Activated naive CD8-positive, alpha-beta T cell treated with anti-CD3 and anti-CD28 coated beads, Interleukin-2, amount 50 U/mL, for 24 hours (primary cell): ENCODE measurements at regions not wholly inside any gene's neighbourhood (a gene's known extent, or its start where the extent isn't known, plus 50 kb on each side); places are given as distances from the start of the nearest gene placed in this dataset.

Experiments
- ATAC-seq: fragments of 150-1000 bp; cut with Tn5 transposase; one replicate; pipeline ENCODE4 v1.10.0; 2021
- DNase-seq: peaks from one replicate; pipeline ENCODE4 v3.0.0; 2021
- H3K27ac Mint-ChIP-seq: one replicate; pipeline ENCODE4 v1.8.0; 2021; ENCODE audit warnings: mild to moderate bottlenecking, mixed read lengths
- H3K27me3 Mint-ChIP-seq: one replicate; pipeline ENCODE4 v1.8.0; 2021; ENCODE audit warnings: mixed read lengths
- H3K36me3 Mint-ChIP-seq: one replicate; pipeline ENCODE4 v1.8.0; 2021; ENCODE audit warnings: low read depth, mixed read lengths
- H3K4me1 Mint-ChIP-seq: one replicate; pipeline ENCODE4 v1.8.0; 2021; ENCODE audit warnings: mixed read lengths
- H3K4me3 Mint-ChIP-seq: one replicate; pipeline ENCODE4 v1.8.0; 2021; ENCODE audit warnings: mild to moderate bottlenecking, moderate library complexity, mixed read lengths
- H3K9me3 Mint-ChIP-seq: one replicate; pipeline ENCODE4 v1.8.0; 2021; ENCODE audit warnings: mixed read lengths

DNA sequence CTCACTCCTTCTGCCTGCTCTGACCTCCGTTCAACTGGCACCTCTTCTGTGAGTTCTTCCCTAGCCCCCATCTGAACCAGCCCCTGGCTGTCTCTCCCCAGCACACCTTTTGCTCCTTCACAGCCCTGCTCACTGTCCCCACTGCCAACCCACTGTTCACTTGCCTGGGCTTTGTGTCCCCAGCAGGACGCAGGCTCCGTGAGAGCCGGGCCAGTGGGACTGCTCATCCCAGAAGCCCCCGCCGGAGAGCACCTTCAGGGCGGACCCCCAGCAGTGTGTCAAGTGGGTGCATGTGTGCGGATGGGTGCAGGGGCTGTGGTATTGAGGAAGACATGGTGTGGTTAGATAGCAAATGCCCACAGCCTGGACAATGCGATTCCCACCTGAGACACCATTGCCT, 148.4 kb upstream of the RNF32 start:
- no peak for DNase-seq
- H3K27me3 Mint-ChIP-seq, result peaks cover 3% of the 10 kb centered on the region
- no peak for ATAC-seq
- H3K4me3 Mint-ChIP-seq, result no peak overlapping the region
- no peak overlapping the region for H3K27ac Mint-ChIP-seq
- H3K4me1 Mint-ChIP-seq, result no peaks in the 10 kb centered on the region
- no peaks in the 10 kb centered on the region for H3K9me3 Mint-ChIP-seq
- no peaks in the 10 kb centered on the region for H3K36me3 Mint-ChIP-seq

GRCh38 chr7:156491435-156491834, 149.1 kb upstream of the RNF32 start:
- Mint-ChIP-seq H3K27ac (no peak overlapping the region), H3K4me1 (no peaks in the 10 kb centered on the region), H3K9me3 (no peaks in the 10 kb centered on the region), H3K36me3 (no peaks in the 10 kb centered on the region), H3K4me3 (no peak overlapping the region), H3K27me3 (peaks cover 3% of the 10 kb centered on the region)
- ATAC-seq, result no peak
- DNase-seq, result no peak

GRCh38 chr7:156490021-156490800, 150.4 kb upstream of the RNF32 start:
- ATAC-seq (no peak), DNase-seq (no peak)
- Mint-ChIP-seq H3K4me3 (no peak overlapping the region), H3K27me3 (peaks cover 3% of the 10 kb centered on the region), H3K9me3 (no peaks in the 10 kb centered on the region), H3K27ac (no peak overlapping the region), H3K4me1 (no peaks in the 10 kb centered on the region), H3K36me3 (no peaks in the 10 kb centered on the region)

GRCh38 chr7:156487811-156488533, 152.6 kb upstream of the RNF32 start:
- Mint-ChIP-seq H3K4me1 (no peaks in the 10 kb centered on the region), H3K36me3 (no peaks in the 10 kb centered on the region), H3K4me3 (no peak overlapping the region), H3K27ac (no peak overlapping the region), H3K27me3 (peaks cover 3% of the 10 kb centered on the region), H3K9me3 (no peaks in the 10 kb centered on the region)
- DNase-seq (no peak), ATAC-seq (no peak)

DNA sequence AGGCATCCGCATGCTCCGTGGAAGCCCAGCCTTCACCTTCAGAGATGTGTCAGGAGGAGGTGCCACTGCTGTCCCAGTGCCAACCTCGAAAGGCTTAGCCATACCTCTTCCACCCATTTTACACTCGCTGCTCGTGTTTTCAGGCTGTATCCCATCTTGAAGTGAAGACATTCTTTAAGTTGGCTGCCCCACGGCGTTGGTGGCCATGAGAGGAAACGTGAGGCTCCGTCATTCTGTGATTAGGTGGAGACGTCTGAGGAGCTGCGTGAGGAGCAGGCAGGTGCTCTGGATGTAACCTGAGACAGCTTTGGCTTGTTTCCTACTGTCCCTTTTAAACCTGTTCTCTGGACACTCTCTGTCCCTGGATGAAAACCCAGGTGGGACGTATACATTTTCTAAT, 159.9 kb upstream of the RNF32 start:
- no peak overlapping the region for H3K4me3 Mint-ChIP-seq
- DNase-seq (no peak), ATAC-seq (no peak)
- H3K4me1 Mint-ChIP-seq, result no peaks in the 10 kb centered on the region
- peaks cover 9% of the 10 kb centered on the region for H3K27me3 Mint-ChIP-seq
- H3K9me3 Mint-ChIP-seq, result no peaks in the 10 kb centered on the region
- no peaks in the 10 kb centered on the region for H3K36me3 Mint-ChIP-seq
- H3K27ac Mint-ChIP-seq, result no peak overlapping the region

DNA sequence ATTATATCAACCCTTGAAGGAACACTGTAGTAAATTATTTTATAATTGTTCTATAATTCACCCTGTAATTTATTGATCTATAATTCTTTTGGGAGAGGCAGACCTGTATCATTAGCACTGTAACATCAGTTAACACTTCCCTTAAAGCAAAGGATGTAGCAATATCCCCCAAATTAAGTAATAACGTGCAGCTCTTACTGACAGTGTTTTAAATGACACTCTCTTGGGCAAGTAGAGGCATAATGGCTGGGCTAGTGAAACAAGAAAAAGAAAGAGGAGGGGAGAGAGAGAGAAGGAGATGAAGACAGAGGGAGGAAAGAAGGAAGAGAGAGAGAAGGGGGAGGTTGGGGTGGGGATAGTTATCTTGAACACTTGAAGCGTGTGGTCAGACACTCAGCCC, 161.0 kb upstream of the RNF32 start:
- DNase-seq (no peak), ATAC-seq (no peak)
- peaks cover 16% of the 10 kb centered on the region for H3K27me3 Mint-ChIP-seq
- H3K27ac Mint-ChIP-seq, result no peak overlapping the region
- no peak overlapping the region for H3K4me3 Mint-ChIP-seq
- no peaks in the 10 kb centered on the region for H3K36me3 Mint-ChIP-seq
- H3K9me3 Mint-ChIP-seq, result no peaks in the 10 kb centered on the region
- no peaks in the 10 kb centered on the region for H3K4me1 Mint-ChIP-seq

- H3K9me3 Mint-ChIP-seq, result no peaks in the 10 kb centered on the region
Measured at GRCh38 chr7:156478486-156478885, 162.1 kb upstream of the RNF32 start.

GRCh38 chr7:156475666-156476065, 164.9 kb upstream of the RNF32 start:
- no peak for DNase-seq
- no peaks in the 10 kb centered on the region for H3K9me3 Mint-ChIP-seq
- H3K27me3 Mint-ChIP-seq, result peaks cover 22% of the 10 kb centered on the region
- no peaks in the 10 kb centered on the region for H3K4me1 Mint-ChIP-seq
- no peaks in the 10 kb centered on the region for H3K36me3 Mint-ChIP-seq
- H3K27ac Mint-ChIP-seq, result no peak overlapping the region
- no peak for ATAC-seq
- H3K4me3 Mint-ChIP-seq, result no peak overlapping the region

More at GRCh38 chr7:156478486-156478885, 162.1 kb upstream of the RNF32 start:
- no peak overlapping the region for H3K27ac Mint-ChIP-seq
- peaks cover 24% of the 10 kb centered on the region for H3K27me3 Mint-ChIP-seq
- DNase-seq, result no peak
- ATAC-seq, result no peak
- no peaks in the 10 kb centered on the region for H3K36me3 Mint-ChIP-seq
- no peak overlapping the region for H3K4me3 Mint-ChIP-seq
- H3K4me1 Mint-ChIP-seq, result no peaks in the 10 kb centered on the region

- Mint-ChIP-seq H3K36me3 (no peaks in the 10 kb centered on the region), H3K9me3 (no peaks in the 10 kb centered on the region), H3K4me1 (no peaks in the 10 kb centered on the region), H3K27ac (no peak overlapping the region), H3K27me3 (peaks cover 22% of the 10 kb centered on the region), H3K4me3 (no peak overlapping the region)
- no peak for DNase-seq
- ATAC-seq, result no peak
Measured at GRCh38 chr7:156475179-156475578, 165.4 kb upstream of the RNF32 start.

DNA sequence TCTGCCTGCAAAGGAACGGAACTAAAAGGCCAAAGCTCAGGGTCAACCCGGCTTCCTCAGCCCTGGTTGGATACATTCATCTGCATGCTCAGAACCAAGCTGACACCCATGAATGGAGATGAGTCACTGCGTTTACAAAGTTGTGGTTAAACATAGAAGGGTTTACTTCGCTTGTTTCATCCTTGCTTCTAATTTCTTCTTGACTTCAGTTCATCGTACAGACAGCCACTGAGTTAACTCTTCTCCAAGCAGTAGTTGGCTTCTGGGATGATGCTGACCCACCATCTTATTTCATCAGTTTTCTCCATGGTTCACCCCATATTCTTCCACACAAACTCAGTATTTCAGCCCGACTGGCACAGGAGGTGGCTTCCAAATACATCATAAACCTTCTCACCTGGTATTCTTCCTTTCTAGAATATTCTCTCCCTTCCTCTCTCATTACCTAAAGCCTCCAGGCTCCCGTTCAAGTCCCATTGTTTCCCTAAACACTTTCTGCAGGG, 166.3 kb upstream of the RNF32 start:
- no peaks in the 10 kb centered on the region for H3K36me3 Mint-ChIP-seq
- H3K27ac Mint-ChIP-seq, result no peak overlapping the region
- H3K4me3 Mint-ChIP-seq, result no peak overlapping the region
- no peaks in the 10 kb centered on the region for H3K4me1 Mint-ChIP-seq
- DNase-seq (no peak), ATAC-seq (no peak)
- no peaks in the 10 kb centered on the region for H3K9me3 Mint-ChIP-seq
- H3K27me3 Mint-ChIP-seq, result peaks cover 22% of the 10 kb centered on the region

DNA sequence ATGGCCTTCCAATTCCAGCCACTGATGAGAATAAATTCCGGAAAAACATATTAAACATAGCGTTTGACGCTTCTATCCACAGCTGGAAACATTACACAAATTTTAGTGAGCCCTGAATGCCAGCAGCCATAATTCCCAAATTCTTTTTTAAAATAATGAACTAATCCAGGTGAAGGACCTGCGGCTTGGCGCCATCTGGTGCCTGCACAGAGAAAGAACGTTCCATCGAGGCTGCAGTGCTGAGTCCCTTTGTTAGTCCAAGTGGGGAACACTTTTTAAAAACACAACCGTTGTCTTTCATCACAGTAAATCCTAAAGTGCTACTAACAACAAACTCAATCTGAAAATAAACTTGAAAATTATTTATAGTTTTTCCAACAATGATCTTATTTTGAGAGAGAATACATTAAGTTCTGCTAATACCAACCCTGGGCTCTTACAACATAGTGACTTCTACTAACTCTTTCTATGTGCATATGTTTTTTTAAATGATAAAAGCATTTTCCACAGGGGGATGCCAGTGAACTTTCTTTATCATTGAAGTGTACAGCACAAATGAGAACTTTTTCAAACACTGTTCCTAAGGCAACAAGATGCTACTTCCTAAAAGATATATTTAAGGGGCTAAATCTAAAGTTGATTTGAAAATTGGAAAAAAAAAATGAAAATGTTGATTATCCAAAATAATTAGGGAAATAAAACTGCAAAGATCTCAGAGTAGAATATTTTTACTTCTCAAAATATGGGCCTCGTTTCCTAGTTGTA, 166.9 kb upstream of the RNF32 start:
- H3K9me3 Mint-ChIP-seq, result no peaks in the 10 kb centered on the region
- ATAC-seq (no peak), DNase-seq (peak; percentile 34)
- no peaks in the 10 kb centered on the region for H3K36me3 Mint-ChIP-seq
- no peak overlapping the region for H3K4me3 Mint-ChIP-seq
- peaks cover 22% of the 10 kb centered on the region for H3K27me3 Mint-ChIP-seq
- H3K27ac Mint-ChIP-seq, result no peak overlapping the region
- H3K4me1 Mint-ChIP-seq, result no peaks in the 10 kb centered on the region

GRCh38 chr7:156472267-156472666, 168.3 kb upstream of the RNF32 start:
- H3K36me3 Mint-ChIP-seq, result no peaks in the 10 kb centered on the region
- H3K9me3 Mint-ChIP-seq, result no peaks in the 10 kb centered on the region
- DNase-seq, result no peak
- ATAC-seq, result no peak
- H3K4me3 Mint-ChIP-seq, result no peak overlapping the region
- no peaks in the 10 kb centered on the region for H3K4me1 Mint-ChIP-seq
- H3K27ac Mint-ChIP-seq, result no peak overlapping the region
- peaks cover 19% of the 10 kb centered on the region for H3K27me3 Mint-ChIP-seq

GRCh38 chr7:156470399-156471320, 169.9 kb upstream of the RNF32 start:
- H3K9me3 Mint-ChIP-seq, result no peaks in the 10 kb centered on the region
- no peaks in the 10 kb centered on the region for H3K36me3 Mint-ChIP-seq
- H3K27ac Mint-ChIP-seq, result no peak overlapping the region
- no peaks in the 10 kb centered on the region for H3K4me1 Mint-ChIP-seq
- no peak for DNase-seq
- no peak for ATAC-seq
- no peak overlapping the region for H3K4me3 Mint-ChIP-seq
- H3K27me3 Mint-ChIP-seq, result peaks cover 15% of the 10 kb centered on the region
